Activated T-cell treated with anti-CD3 and anti-CD28 coated beads, Interleukin-2, amount 50 U/mL, for 4 hours (primary cell): ENCODE measurements at regions not wholly inside any gene's neighbourhood (a gene's known extent, or its start where the extent isn't known, plus 50 kb on each side); places are given as distances from the start of the nearest gene placed in this dataset.

Experiments used
- ATAC-seq, 2 donors: fragments of 200-7000 bp; cut with Tn5 transposase; one replicate each; pipeline ENCODE4 v1.10.0; 2021
- DNase-seq: peaks from one replicate; pipeline ENCODE4 v3.0.0-alpha.2; 2020
- H3K27me3 Mint-ChIP-seq: one replicate; pipeline ENCODE4 v1.8.0; 2021; ENCODE audit warnings: low read depth, mixed read lengths
- H3K36me3 Mint-ChIP-seq: one replicate; pipeline ENCODE4 v1.8.0; 2022; ENCODE audit warnings: mixed read lengths; ENCODE audit not compliant: insufficient read depth
- H3K4me1 Mint-ChIP-seq: one replicate; pipeline ENCODE4 v1.8.0; 2021; ENCODE audit warnings: low read depth, mixed read lengths
- H3K4me3 Mint-ChIP-seq: one replicate; pipeline ENCODE4 v1.8.0; 2021; ENCODE audit warnings: mild to moderate bottlenecking, moderate library complexity, mixed read lengths
- H3K9me3 Mint-ChIP-seq: one replicate; pipeline ENCODE4 v1.8.0; 2021; ENCODE audit warnings: mixed read lengths

- no peaks in the 10 kb centered on the region for H3K9me3 Mint-ChIP-seq
- H3K27me3 Mint-ChIP-seq: no peaks in the 10 kb centered on the region
- ATAC-seq: no peak
- no peak for DNase-seq
- no peak overlapping the region for H3K4me3 Mint-ChIP-seq
- H3K4me1 Mint-ChIP-seq: no peaks in the 10 kb centered on the region
- no peaks in the 10 kb centered on the region for H3K36me3 Mint-ChIP-seq
Observed at GRCh38 chrX:140944710-140945109, 57.7 kb upstream of the SPANXB1 start.

GRCh38 chrX:140948827-140949226 lies 53.6 kb upstream of the SPANXB1 start:
- H3K27me3 Mint-ChIP-seq: no peaks in the 10 kb centered on the region
- ATAC-seq (no peak), DNase-seq (no peak)
- H3K4me3 Mint-ChIP-seq: no peak overlapping the region
- no peaks in the 10 kb centered on the region for H3K4me1 Mint-ChIP-seq
- no peaks in the 10 kb centered on the region for H3K9me3 Mint-ChIP-seq
- H3K36me3 Mint-ChIP-seq: no peaks in the 10 kb centered on the region

GRCh38 chrX:140949233-140949632 lies 53.2 kb upstream of the SPANXB1 start:
- Mint-ChIP-seq H3K27me3 (no peaks in the 10 kb centered on the region), H3K9me3 (no peaks in the 10 kb centered on the region), H3K4me1 (no peaks in the 10 kb centered on the region), H3K4me3 (no peak overlapping the region), H3K36me3 (no peaks in the 10 kb centered on the region)
- DNase-seq: no peak
- ATAC-seq: no peak
